Fibroblast of the aortic adventitia (primary cell): ENCODE measurements at regions not wholly inside any gene's neighbourhood (a gene's known extent, or its start where the extent isn't known, plus 50 kb on each side); places are given as distances from the start of the nearest gene placed in this dataset.

Experiments
- DNase-seq: peaks from one replicate; pipeline ENCODE4 v3.0.0-alpha.2; 2010; ENCODE audit warnings: low read depth
- H3K4me3 ChIP-seq: 2 replicates; pipeline ENCODE4 v1.5.1; 2011; ENCODE audit warnings: low read depth, mild to moderate bottlenecking, control low read depth, low read length, moderate library complexity
- TF ChIP-seq, protein P1 (sequence below): IDR thresholded peaks from 2 replicates; pipeline ENCODE4 v1.5.1; 2011; ENCODE audit warnings: mild to moderate bottlenecking, low read length, control low read depth, inconsistent platforms; ENCODE audit not compliant: insufficient read depth

DNA sequence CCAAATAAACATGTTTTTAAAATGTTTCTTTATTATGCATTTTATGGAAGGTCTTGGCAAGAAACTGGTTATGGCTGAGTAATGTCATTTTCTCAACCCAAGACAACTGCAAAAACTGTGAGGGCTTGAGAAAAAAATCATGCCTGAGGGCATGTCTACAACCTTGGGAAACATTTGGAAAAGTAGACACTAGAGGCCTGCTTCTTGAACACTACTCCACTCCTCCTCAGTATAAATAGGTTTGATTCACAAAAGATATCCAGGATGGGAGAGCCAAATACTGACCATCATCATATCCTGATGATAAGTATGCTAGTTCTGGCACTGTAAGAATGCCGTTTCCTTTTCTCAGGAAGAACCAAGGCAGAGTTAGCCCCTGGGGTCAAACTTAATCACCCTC lies 71.1 kb downstream of the OSR1 start:
- DNase-seq: peak; percentile 51
- TF ChIP-seq, protein P1, sequence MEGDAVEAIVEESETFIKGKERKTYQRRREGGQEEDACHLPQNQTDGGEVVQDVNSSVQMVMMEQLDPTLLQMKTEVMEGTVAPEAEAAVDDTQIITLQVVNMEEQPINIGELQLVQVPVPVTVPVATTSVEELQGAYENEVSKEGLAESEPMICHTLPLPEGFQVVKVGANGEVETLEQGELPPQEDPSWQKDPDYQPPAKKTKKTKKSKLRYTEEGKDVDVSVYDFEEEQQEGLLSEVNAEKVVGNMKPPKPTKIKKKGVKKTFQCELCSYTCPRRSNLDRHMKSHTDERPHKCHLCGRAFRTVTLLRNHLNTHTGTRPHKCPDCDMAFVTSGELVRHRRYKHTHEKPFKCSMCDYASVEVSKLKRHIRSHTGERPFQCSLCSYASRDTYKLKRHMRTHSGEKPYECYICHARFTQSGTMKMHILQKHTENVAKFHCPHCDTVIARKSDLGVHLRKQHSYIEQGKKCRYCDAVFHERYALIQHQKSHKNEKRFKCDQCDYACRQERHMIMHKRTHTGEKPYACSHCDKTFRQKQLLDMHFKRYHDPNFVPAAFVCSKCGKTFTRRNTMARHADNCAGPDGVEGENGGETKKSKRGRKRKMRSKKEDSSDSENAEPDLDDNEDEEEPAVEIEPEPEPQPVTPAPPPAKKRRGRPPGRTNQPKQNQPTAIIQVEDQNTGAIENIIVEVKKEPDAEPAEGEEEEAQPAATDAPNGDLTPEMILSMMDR: no peak
- no peak overlapping the region for H3K4me3 ChIP-seq

DNA sequence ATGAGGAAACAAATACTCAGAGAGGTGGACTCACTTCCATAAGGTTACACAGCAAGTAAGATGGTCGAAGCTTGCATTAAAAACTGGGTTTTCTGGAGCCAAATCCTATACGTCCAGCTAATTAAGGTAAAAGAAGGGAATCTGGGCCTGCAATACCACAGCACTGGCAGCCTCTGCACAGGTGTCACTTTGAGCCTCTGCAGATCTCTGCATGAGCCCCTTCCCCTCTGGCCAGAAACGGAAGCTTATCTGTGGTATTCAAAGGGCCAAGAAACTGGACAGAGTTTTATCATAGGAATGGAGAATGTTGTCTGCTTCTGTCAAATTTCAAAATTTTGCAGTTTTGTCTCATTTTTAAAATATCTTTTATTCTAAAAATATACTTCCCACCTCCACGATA lies 76.1 kb downstream of the OSR1 start:
- no peak overlapping the region for H3K4me3 ChIP-seq
- DNase-seq: no peak
- TF ChIP-seq, protein P1: no peak

DNA sequence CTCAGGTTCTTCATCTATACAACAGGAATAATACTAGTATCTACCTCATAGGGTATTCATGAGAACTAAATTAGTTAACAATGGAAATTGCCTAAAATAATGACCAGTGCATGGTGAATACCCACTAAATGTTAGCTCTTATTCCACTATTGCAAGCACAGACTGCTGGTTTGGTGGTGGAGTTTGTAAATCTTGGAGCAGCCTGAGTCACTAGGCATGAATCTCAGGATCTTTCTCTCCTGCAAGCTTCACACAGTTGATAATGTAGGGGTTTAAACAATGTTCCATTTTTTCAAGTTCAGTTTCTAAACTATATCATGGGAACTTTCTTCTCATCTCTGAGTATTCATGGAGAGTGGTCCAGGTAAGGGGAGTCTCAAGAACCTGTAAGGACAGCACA lies 84.0 kb downstream of the OSR1 start:
- TF ChIP-seq, protein P1: no peak
- H3K4me3 ChIP-seq: no peak overlapping the region
- peak; percentile 14 for DNase-seq

GRCh38 chr2:19272941-19273470 lies 85.4 kb downstream of the OSR1 start:
- TF ChIP-seq, protein P1: no peak
- DNase-seq: no peak
- no peak overlapping the region for H3K4me3 ChIP-seq

DNA sequence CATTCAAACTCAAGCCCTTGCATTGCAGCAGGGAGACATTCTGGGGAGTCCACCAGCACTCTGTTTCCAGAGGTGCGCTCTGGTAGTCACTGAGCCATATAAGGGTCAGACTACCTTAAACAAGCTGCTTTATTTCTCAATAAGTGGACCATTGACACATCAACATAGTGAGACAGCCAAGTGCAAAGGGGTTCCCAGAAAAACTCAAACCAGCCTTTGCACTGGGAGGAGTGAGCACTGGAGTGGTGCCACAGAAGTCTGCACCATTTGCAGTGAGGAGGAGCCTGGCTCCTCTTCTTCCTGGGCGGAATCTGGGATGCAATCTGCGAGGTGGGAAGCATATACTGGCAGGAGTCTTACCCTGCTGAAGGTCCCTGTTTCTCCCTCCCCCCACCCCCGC lies 86.4 kb downstream of the OSR1 start:
- no peak for DNase-seq
- no peak overlapping the region for H3K4me3 ChIP-seq
- TF ChIP-seq, protein P1: no peak

DNA sequence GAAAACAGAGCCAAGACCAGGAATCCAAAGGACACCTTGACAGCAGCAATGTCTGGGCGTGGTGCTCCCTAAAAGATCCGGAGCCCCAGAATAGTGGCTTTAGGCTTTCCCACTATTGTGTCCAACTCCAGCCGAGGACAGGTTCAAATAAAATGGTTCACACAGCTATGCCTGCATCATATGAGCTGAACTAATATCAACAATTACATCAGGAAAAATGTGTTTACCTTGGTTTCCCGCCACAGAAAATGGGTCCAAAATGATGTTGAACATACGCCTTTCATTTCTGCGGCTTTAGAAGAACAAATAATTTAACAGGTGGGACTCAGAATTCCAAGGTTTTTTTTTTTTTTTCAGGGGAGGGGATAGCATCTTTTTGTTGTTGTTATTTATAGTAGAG lies 93.6 kb downstream of the OSR1 start:
- DNase-seq: no peak
- TF ChIP-seq, protein P1: no peak
- H3K4me3 ChIP-seq: no peak overlapping the region

DNA sequence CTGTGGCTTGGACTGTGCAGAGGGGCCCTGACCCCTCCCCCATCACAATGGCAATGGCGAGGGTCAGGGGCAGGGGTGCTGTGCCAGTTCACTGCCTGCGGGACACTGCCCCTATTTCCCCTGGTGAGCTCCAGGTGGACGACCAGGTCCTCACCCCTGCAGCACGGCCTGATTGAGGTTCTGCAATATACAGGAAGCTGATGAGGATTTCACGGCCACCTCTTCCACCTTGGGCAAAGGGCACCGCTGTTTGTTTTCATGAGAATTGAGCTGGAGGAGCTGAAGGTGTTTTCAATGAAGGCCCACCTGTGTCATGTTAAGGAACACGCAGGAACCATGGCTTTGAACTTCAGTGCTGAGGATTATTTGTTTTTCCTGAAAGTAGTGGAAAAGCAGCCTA lies 96.3 kb downstream of the OSR1 start:
- no peak overlapping the region for H3K4me3 ChIP-seq

More for the DNA sequence above, 96.3 kb downstream of the OSR1 start:
- DNase-seq: no peak
- TF ChIP-seq, protein P1: no peak
